Activated gamma-delta T cell (primary cell): ENCODE measurements at regions not wholly inside any gene's neighbourhood (a gene's known extent, or its start where the extent isn't known, plus 50 kb on each side); places are given as distances from the start of the nearest gene placed in this dataset.

Experiments
- DNase-seq: peaks from one replicate; lab custom pipeline; 2025; lab: John Stamatoyannopoulos, UW

GRCh38 chr5:125005266-125005665 is 258.8 kb upstream of the ZNF608 start:
- DNase-seq: no peak

GRCh38 chr5:125006011-125006685 is 259.7 kb upstream of the ZNF608 start:
- DNase-seq: no peak

DNA sequence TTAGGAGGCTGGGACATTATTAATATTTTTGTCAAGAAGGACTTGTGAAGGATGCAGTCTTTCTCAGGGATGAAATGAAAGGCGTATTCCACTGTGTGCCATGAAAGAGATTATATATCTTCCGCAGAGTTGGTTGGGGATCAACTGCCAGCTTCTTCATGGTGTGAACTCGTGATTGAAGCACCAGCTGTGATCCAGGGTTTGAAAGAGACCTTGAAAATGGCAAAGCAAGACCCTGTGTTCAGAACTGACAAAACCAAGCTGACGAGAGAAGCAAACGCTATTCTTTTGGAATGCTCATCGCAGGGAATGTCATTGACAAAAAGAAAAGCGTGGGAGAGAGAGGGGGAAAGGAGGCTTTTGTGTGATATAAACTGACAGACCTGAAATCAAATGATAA is 263.9 kb upstream of the ZNF608 start:
- DNase-seq: no peak

DNA sequence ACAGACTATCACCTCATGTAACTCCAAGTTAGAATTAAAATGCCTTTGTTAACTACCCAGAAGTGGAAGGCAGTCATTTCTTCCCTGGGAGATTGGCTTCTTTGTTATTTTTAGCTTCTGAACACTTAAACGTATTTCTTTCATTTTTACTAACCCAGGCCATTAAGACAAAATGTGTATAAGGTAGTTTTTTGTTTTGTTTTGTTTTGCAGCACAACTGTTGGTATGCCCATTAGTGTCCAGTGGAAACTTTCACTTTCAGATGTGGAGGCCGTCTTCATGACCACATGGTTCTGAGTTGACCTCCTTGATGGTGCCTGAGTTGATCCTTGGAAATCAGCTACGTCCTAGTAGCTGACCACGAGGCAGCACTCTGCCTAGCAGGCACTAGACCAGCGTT is 264.6 kb upstream of the ZNF608 start:
- no peak for DNase-seq

GRCh38 chr5:125011419-125011818 is 265.0 kb upstream of the ZNF608 start:
- no peak for DNase-seq

- no peak for DNase-seq
Observed at GRCh38 chr5:125011947-125012346, 265.5 kb upstream of the ZNF608 start.

DNA sequence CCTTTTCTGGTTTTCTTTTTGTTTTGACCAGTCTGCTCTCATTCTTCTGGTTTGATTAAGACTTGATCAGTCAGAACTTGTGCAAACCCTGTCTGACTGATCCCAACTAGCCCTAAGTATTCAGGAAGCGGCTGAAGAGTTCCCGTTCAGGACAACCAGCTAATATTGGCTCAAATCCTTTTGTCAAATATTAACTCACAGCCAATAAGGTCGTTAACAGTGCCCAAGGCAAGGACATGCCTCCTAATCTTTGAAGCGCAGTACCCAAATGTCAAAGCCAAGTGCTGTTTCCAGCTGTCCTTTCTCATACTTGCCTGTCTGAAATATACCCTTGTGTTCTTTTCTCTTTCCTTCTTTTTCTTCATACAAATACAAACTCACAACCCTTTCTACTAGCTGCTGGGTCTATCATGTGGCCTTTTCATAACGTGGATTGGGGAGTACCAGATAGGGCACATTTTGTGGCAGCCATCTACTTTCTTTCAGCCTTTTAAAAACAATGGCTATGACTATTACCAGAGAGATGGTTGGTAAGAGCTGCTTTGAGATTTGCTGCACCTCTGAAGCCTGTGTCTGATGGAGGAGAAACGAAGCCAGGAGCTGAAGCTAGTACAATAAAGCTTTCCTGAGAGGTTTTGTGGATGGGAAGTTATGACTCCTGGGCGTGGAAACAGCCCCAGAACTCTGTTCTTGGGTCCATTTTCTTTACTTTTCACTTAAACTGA is 266.4 kb upstream of the ZNF608 start:
- DNase-seq: no peak

DNA sequence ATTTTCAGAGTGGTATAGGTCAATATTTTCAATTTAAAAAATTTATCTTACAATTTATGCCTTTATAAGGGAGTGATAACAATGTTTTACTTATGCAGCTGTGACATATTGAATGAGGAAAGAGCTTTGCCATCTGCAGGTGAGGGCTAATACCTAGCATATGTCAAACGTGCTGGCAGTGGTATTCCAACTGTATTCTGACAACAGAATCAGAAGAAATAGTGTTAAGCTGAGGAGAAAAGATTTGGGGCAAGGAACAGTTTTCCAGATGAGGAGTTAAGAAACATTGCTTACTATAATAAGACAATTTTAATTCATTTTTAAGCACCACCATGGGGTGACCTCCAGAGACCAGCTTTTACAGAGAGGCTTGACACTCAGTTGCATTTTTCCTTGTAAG is 267.8 kb upstream of the ZNF608 start:
- DNase-seq: no peak

GRCh38 chr5:125017796-125018195 is 271.4 kb upstream of the ZNF608 start:
- DNase-seq: no peak

GRCh38 chr5:125023673-125024072 is 277.2 kb upstream of the ZNF608 start:
- DNase-seq: no peak

GRCh38 chr5:125026867-125027731 is 280.7 kb upstream of the ZNF608 start:
- DNase-seq: no peak

- DNase-seq: no peak
Observed at GRCh38 chr5:125032286-125032685, 285.8 kb upstream of the ZNF608 start.

DNA sequence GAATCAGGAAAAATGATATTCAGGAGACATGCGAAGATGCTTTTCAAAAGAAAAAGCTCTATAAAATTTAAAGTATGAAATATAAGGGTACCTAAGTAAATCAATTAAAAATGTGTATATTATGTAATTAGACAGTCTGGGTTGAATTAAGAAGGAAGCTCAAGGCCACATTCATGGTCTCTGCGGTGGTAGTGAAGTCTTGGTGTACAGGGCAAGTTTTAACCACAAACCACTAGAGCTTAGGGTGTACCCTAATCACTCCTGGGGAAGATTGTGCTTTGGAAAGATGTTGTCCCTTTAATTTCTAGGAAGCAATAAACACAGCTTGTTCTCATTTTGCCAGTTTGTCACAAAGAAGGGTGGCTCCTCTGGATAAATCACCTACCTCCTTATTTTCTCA is 287.2 kb upstream of the ZNF608 start:
- DNase-seq: no peak

DNA sequence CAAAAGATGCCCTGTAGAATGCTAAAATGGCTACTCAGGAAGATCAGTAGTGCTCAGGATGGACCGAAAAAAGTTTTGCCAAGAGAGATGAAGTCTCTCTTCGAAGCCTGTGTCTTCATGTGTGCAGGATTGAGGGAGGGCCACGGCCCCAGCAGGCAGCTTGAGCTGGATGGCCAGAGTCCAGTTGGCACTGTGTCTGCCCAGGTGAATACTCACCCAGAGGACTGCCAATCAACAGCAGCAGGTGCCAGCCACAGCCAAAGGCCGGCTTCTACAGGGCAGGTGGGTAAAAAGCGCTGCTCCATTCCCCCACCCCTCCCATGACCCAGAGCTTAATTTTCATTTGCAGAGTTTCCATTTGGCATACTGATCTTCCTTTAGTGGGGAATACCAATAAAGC is 287.9 kb upstream of the ZNF608 start:
- no peak for DNase-seq

GRCh38 chr5:125036494-125036893 is 290.1 kb upstream of the ZNF608 start:
- no peak for DNase-seq

- DNase-seq: no peak
Observed at GRCh38 chr5:125037020-125037419, 290.6 kb upstream of the ZNF608 start.

- no peak for DNase-seq
Observed at GRCh38 chr5:125037530-125037929, 291.1 kb upstream of the ZNF608 start.

DNA sequence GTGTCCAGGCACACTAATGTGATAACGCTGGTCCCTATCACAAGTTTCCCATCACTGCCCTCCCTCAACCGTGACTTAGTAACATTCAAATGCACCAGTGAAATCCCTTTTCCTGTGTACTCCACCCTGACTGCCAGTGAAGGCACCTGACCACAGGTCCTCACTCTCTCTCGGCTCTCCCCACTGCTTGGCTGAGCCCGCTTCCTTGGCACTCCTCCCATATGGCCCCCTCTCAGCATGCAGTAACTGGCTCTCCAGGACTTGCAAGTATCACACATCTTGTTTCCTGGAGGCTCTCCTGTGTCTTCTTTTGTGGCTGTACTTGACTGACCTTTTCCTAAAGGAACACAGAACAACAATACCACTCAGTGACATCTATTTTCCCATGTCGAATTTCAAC is 292.0 kb upstream of the ZNF608 start:
- DNase-seq: no peak

GRCh38 chr5:125041798-125042197 is 295.4 kb upstream of the ZNF608 start:
- DNase-seq: no peak

GRCh38 chr5:125042261-125042890 is 295.9 kb upstream of the ZNF608 start:
- DNase-seq: no peak

DNA sequence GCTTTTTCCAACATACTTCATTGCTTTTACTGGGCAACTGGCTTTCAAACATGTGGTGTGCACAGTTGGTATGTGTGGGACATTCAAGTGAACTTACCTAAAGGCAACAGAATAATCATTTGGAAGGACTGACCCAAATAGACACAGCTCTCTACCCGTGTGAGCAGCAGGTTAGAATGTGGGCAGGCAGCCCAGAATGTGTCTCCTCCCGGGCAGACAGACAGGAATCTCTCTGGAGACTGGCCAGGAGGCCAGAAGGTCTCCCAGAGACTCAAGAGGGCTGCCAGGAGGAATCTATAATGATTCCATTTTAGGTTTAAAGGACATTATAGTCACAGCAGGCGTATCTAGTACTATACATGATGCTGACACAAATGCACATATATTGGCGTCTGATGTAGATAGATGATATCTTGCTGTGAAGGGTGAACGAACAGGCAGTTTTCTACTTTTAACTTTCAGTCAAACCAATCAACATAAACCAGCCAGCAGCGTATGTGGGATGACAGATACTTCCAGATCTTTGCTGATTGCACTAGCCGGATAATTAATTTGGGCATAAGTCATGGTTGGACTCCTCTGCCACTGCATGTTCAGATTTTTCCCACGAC is 297.4 kb upstream of the ZNF608 start:
- no peak for DNase-seq
